ENCODE measurements at regions not wholly inside any gene's neighbourhood (a gene's known extent, or its start where the extent isn't known, plus 50 kb on each side); places are given as distances from the start of the nearest gene placed in this dataset.

GRCh38 chrX:7689791-7690412 is 153.1 kb upstream of the VCX start:
- TF ChIP-seq CTCF (conservative IDR thresholded peaks at IDR 0.05 in 1 of 2, IDR thresholded peaks at IDR 0.05 in 1 of 2; ENCODE audit: low read depth in 1 of 2, low read length in 2 of 2) (no peak), EZH2 (IDR thresholded peaks at IDR 0.05; ENCODE audit: low read length, missing control alignments) (no peak)
- no peaks in the 10 kb centered on the region for H3K79me2 ChIP-seq (ENCODE audit: control insufficient read depth, insufficient read depth, low read length)
- H3K27ac ChIP-seq (ENCODE audit: insufficient read depth, low read length), result no peak overlapping the region
- H3K27me3 ChIP-seq (ENCODE audit: control insufficient read depth, insufficient read depth, low read length), result no peaks in the 10 kb centered on the region
- no peak overlapping the region for H3K4me2 ChIP-seq (ENCODE audit: extremely low read depth, insufficient read depth, low read length)
- no peak for DNase-seq (ENCODE audit: low read depth in 2 of 2)
- no peak overlapping the region for H3K9ac ChIP-seq (ENCODE audit: insufficient read depth, low read length)
- no peak overlapping the region for H2AFZ ChIP-seq (ENCODE audit: low read length)
- no peaks in the 10 kb centered on the region for H3K9me3 ChIP-seq (ENCODE audit: control insufficient read depth, insufficient read depth, low read depth, low read length)
- no peaks in the 10 kb centered on the region for H3K36me3 ChIP-seq (ENCODE audit: control insufficient read depth, insufficient read depth, low read length)
- H3K4me3 ChIP-seq (replicated peaks in 1 of 4; ENCODE audit: control extremely low read depth in 1 of 4, insufficient read depth in 1 of 4, low read depth in 3 of 4, low read length in 4 of 4), result no peak overlapping the region
- no peaks in the 10 kb centered on the region for H4K20me1 ChIP-seq (ENCODE audit: control insufficient read depth, extremely low read depth, insufficient read depth, low read length)
- no peaks in the 10 kb centered on the region for H3K4me1 ChIP-seq (ENCODE audit: control insufficient read depth, extremely low read depth, insufficient read depth, low read length)

- Histone ChIP-seq H2AFZ (ENCODE audit: low read length) (no peak overlapping the region), H3K36me3 (ENCODE audit: control insufficient read depth, insufficient read depth, low read length) (no peaks in the 10 kb centered on the region), H4K20me1 (ENCODE audit: control insufficient read depth, extremely low read depth, insufficient read depth, low read length) (no peaks in the 10 kb centered on the region), H3K4me2 (ENCODE audit: extremely low read depth, insufficient read depth, low read length) (no peak overlapping the region), H3K4me3 (replicated peaks in 1 of 4; ENCODE audit: control extremely low read depth in 1 of 4, insufficient read depth in 1 of 4, low read depth in 3 of 4, low read length in 4 of 4) (no peak overlapping the region), H3K79me2 (ENCODE audit: control insufficient read depth, insufficient read depth, low read length) (no peaks in the 10 kb centered on the region), H3K4me1 (ENCODE audit: control insufficient read depth, extremely low read depth, insufficient read depth, low read length) (no peaks in the 10 kb centered on the region), H3K9me3 (ENCODE audit: control insufficient read depth, insufficient read depth, low read depth, low read length) (no peaks in the 10 kb centered on the region), H3K9ac (ENCODE audit: insufficient read depth, low read length) (no peak overlapping the region), H3K27ac (ENCODE audit: insufficient read depth, low read length) (no peak overlapping the region), H3K27me3 (ENCODE audit: control insufficient read depth, insufficient read depth, low read length) (no peaks in the 10 kb centered on the region)
- no peak for DNase-seq (ENCODE audit: low read depth in 2 of 2)
- TF ChIP-seq CTCF (conservative IDR thresholded peaks at IDR 0.05 in 1 of 2, IDR thresholded peaks at IDR 0.05 in 1 of 2; ENCODE audit: low read depth in 1 of 2, low read length in 2 of 2) (no peak), EZH2 (IDR thresholded peaks at IDR 0.05; ENCODE audit: low read length, missing control alignments) (no peak)
Observed at GRCh38 chrX:7680181-7680580, 162.8 kb upstream of the VCX start.

- Histone ChIP-seq H4K20me1 (ENCODE audit: control insufficient read depth, extremely low read depth, insufficient read depth, low read length) (no peaks in the 10 kb centered on the region), H3K36me3 (ENCODE audit: control insufficient read depth, insufficient read depth, low read length) (no peaks in the 10 kb centered on the region), H3K27me3 (ENCODE audit: control insufficient read depth, insufficient read depth, low read length) (no peaks in the 10 kb centered on the region), H2AFZ (ENCODE audit: low read length) (no peak overlapping the region), H3K4me2 (ENCODE audit: extremely low read depth, insufficient read depth, low read length) (no peak overlapping the region), H3K4me1 (ENCODE audit: control insufficient read depth, extremely low read depth, insufficient read depth, low read length) (no peaks in the 10 kb centered on the region), H3K27ac (ENCODE audit: insufficient read depth, low read length) (no peak overlapping the region), H3K9ac (ENCODE audit: insufficient read depth, low read length) (no peak overlapping the region), H3K9me3 (ENCODE audit: control insufficient read depth, insufficient read depth, low read depth, low read length) (no peaks in the 10 kb centered on the region), H3K4me3 (replicated peaks in 1 of 4; ENCODE audit: control extremely low read depth in 1 of 4, insufficient read depth in 1 of 4, low read depth in 3 of 4, low read length in 4 of 4) (no peak overlapping the region), H3K79me2 (ENCODE audit: control insufficient read depth, insufficient read depth, low read length) (no peaks in the 10 kb centered on the region)
- DNase-seq (ENCODE audit: low read depth in 2 of 2), result no peak
- TF ChIP-seq CTCF (conservative IDR thresholded peaks at IDR 0.05 in 1 of 2, IDR thresholded peaks at IDR 0.05 in 1 of 2; ENCODE audit: low read depth in 1 of 2, low read length in 2 of 2), result no peak
Observed at GRCh38 chrX:7654316-7654715, 188.7 kb upstream of the VCX start.

Data from fibroblast of lung (primary cell).